ENCODE measurements at regions not wholly inside any gene's neighbourhood (a gene's known extent, or its start where the extent isn't known, plus 50 kb on each side); places are given as distances from the start of the nearest gene placed in this dataset.
"Not testable (repeated sequence)": the region's sequence is repeated elsewhere in the genome, so short reads cannot be mapped to it uniquely, and the experiment has no call there.

DNA sequence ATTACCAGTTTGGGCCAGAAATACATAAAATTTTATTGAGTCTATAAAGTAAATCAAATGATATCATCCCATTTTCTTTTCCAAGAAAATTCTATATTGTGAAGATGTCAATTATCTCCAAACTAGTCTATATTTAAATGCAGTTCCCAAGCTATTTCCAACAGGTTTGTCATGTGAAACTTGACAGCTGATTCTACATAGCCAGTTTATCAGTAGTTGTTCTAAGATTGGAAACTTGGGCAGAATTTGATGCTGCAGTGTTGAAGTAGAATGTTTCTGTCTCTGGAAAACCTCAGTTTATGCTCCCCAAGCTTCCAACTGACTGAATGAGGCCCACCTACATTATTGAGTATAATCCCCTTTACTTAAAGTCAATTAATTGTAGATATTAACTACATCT lies 994.1 kb downstream of the PCDH7 start:
- no peak for DNase-seq (ENCODE audit: extremely low read depth, low read depth)
- TF ChIP-seq, protein P1, sequence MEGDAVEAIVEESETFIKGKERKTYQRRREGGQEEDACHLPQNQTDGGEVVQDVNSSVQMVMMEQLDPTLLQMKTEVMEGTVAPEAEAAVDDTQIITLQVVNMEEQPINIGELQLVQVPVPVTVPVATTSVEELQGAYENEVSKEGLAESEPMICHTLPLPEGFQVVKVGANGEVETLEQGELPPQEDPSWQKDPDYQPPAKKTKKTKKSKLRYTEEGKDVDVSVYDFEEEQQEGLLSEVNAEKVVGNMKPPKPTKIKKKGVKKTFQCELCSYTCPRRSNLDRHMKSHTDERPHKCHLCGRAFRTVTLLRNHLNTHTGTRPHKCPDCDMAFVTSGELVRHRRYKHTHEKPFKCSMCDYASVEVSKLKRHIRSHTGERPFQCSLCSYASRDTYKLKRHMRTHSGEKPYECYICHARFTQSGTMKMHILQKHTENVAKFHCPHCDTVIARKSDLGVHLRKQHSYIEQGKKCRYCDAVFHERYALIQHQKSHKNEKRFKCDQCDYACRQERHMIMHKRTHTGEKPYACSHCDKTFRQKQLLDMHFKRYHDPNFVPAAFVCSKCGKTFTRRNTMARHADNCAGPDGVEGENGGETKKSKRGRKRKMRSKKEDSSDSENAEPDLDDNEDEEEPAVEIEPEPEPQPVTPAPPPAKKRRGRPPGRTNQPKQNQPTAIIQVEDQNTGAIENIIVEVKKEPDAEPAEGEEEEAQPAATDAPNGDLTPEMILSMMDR (IDR thresholded peaks at IDR 0.05; ENCODE audit: low read depth, low read length) = no peak

- no peak for DNase-seq (ENCODE audit: extremely low read depth, low read depth)
- TF ChIP-seq, protein P1 (IDR thresholded peaks at IDR 0.05; ENCODE audit: low read depth, low read length) = no peak
Observed at GRCh38 chr4:31715302-31715701, 995.1 kb downstream of the PCDH7 start.

DNA sequence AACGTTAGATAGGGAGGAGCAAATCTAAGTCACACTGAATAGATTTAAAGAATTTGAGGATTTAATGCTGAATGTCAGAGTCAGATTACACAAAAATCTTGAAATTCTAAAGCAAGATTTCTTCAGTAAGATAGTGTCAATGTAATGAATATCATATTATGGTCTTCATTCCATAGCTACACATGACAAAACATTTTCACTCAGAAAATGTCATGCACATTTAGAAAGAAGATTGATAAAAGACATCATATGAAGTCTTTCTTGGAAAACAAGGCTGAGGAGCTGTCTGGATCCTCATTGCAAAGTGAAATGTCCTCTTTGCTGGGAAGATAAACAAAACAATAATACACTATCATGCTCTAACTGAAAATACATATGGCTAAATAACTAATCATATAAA lies 1006.9 kb downstream of the PCDH7 start:
- TF ChIP-seq, protein P1 (IDR thresholded peaks at IDR 0.05; ENCODE audit: low read depth, low read length) = no peak
- DNase-seq (ENCODE audit: extremely low read depth, low read depth) = no peak

DNA sequence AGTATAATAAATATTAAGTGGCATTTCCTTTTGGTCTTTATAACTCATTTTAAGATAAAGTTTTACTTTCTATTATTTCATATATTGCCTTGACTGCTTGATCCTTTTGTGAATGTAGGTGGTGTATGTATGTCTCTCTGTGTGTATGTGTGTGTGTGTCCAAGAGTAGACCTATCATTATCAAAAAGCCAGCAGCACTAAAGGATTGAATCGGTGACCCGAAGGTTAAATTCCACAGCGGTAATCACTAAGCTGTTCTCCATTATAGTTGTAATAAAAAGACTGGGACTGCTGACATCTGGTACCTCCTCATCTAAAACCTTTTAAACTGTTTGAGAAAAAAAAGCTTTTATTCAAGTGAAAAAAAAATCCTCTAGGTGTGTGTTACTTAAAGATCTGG lies 1014.8 kb downstream of the PCDH7 start:
- DNase-seq (ENCODE audit: extremely low read depth, low read depth) = no peak
- TF ChIP-seq, protein P1 (IDR thresholded peaks at IDR 0.05; ENCODE audit: low read depth, low read length) = no peak

- TF ChIP-seq, protein P1 (IDR thresholded peaks at IDR 0.05; ENCODE audit: low read depth, low read length) = no peak
- no peak for DNase-seq (ENCODE audit: extremely low read depth, low read depth)
Observed at GRCh38 chr4:31737419-31737818, 1017.2 kb downstream of the PCDH7 start.

GRCh38 chr4:31741326-31741725 lies 1021.2 kb downstream of the PCDH7 start:
- no peak for DNase-seq (ENCODE audit: extremely low read depth, low read depth)

GRCh38 chr4:31748382-31748781 lies 1028.2 kb downstream of the PCDH7 start:
- TF ChIP-seq, protein P1 (IDR thresholded peaks at IDR 0.05; ENCODE audit: low read depth, low read length) = no peak
- DNase-seq (ENCODE audit: extremely low read depth, low read depth) = no peak

More at GRCh38 chr4:31741326-31741725, 1021.2 kb downstream of the PCDH7 start:
- TF ChIP-seq, protein P1 (IDR thresholded peaks at IDR 0.05; ENCODE audit: low read depth, low read length) = no peak

DNA sequence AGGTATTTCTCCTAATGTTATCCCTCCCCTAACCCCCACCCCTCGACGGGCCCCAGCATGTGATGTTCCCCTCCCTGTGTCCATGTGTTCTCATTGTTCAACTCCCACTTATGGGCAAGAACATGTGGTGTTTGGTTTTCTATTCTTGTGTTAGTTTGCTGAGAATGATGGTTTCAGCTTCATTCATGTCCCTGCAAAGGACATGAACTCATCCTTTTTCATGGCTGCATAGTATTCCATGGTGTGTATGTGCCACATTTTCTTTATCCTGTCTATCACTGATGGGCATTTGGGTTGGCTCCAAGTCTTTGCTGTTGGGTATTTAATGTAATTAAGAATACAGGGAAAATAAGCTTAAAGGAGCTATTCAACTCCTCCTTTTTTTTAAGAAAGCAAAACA lies 1030.4 kb downstream of the PCDH7 start:
- not testable (repeated sequence) for DNase-seq (ENCODE audit: extremely low read depth, low read depth)
